22Rv1 (cell line): ENCODE measurements at regions not wholly inside any gene's neighbourhood (a gene's known extent, or its start where the extent isn't known, plus 50 kb on each side); places are given as distances from the start of the nearest gene placed in this dataset.
A peak's percentile ranks its signal among the peaks of the same experiment; 100 is the strongest.

Experiments used
- H3K27ac ChIP-seq: fragments of 450-650 bp; 2 replicates; pipeline ENCODE4 v1.5.1; 2017
- ZFX ChIP-seq: fragments of 450-650 bp; IDR thresholded peaks from 2 replicates; pipeline ENCODE4 v1.6.1; 2017; ENCODE audit warnings: antibody characterized with exemption, borderline replicate concordance
- TF ChIP-seq, protein P1 (sequence below): fragments of 450-650 bp; IDR thresholded peaks from 2 replicates; pipeline ENCODE4 v1.5.1; 2017; ENCODE audit warnings: mild to moderate bottlenecking

GRCh38 chr2:49780949-49781348 is 626.6 kb upstream of the FSHR start:
- H3K27ac ChIP-seq, result no peak overlapping the region
- TF ChIP-seq, protein P1, sequence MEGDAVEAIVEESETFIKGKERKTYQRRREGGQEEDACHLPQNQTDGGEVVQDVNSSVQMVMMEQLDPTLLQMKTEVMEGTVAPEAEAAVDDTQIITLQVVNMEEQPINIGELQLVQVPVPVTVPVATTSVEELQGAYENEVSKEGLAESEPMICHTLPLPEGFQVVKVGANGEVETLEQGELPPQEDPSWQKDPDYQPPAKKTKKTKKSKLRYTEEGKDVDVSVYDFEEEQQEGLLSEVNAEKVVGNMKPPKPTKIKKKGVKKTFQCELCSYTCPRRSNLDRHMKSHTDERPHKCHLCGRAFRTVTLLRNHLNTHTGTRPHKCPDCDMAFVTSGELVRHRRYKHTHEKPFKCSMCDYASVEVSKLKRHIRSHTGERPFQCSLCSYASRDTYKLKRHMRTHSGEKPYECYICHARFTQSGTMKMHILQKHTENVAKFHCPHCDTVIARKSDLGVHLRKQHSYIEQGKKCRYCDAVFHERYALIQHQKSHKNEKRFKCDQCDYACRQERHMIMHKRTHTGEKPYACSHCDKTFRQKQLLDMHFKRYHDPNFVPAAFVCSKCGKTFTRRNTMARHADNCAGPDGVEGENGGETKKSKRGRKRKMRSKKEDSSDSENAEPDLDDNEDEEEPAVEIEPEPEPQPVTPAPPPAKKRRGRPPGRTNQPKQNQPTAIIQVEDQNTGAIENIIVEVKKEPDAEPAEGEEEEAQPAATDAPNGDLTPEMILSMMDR, result no peak
- TF ChIP-seq ZFX, result no peak

- H3K27ac ChIP-seq, result no peak overlapping the region
- TF ChIP-seq, protein P1, result no peak
- TF ChIP-seq ZFX, result no peak
Measured at GRCh38 chr2:49772299-49772970, 618.1 kb upstream of the FSHR start.

DNA sequence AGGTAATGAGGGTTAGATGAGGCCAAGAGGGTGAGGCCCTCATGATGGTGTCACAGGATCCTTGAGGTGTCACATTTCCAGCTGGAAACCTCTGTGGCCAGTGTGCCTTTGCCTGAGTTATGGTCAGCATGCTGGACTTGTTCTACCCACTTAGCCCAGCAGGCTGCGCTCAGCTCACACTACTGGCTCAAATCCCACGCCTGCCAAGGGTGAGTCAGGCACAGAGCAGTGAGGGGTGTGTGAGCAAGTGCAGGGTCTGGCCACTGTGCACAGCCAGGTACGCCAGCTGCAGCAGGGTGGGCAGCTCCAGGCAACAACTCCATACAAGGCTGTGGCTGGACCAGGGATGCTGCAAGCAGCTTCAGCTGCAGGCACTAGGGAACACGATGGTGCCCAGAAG is 616.6 kb upstream of the FSHR start:
- H3K27ac ChIP-seq, result no peak overlapping the region
- TF ChIP-seq ZFX, result no peak
- TF ChIP-seq, protein P1, result peak; percentile 26

GRCh38 chr2:49767316-49767715 is 613.0 kb upstream of the FSHR start:
- TF ChIP-seq, protein P1, result no peak
- TF ChIP-seq ZFX, result no peak
- no peak overlapping the region for H3K27ac ChIP-seq

DNA sequence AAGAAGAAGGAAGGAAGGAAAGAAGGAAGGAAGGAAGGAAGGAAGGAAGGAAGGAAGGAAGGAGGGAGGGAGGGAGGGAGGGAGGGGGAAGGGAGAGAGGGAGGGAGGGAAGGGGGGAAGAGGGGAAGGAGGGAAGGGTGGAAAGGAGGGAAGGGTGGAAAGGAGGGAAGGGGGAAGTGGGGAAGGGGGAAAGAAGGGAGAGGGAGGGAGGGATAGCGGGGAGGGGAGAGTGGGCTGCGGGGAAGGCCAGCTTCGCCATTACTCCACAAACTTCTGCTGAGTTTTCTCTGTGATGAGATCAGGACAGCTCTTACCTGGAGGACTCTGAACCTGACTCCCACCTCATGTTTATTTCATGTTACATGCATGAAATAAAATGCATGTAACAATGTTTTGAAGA is 601.5 kb upstream of the FSHR start:
- TF ChIP-seq, protein P1, result no peak

GRCh38 chr2:49754381-49754780 is 600.1 kb upstream of the FSHR start:
- H3K27ac ChIP-seq, result no peak overlapping the region
- TF ChIP-seq ZFX, result no peak
- TF ChIP-seq, protein P1, result no peak

More for the DNA sequence above, 601.5 kb upstream of the FSHR start:
- no peak overlapping the region for H3K27ac ChIP-seq

GRCh38 chr2:49753344-49753985 is 599.1 kb upstream of the FSHR start:
- TF ChIP-seq ZFX, result no peak
- TF ChIP-seq, protein P1, result no peak
- H3K27ac ChIP-seq, result no peak overlapping the region
